SU-DHL-6 (cell line): ENCODE measurements at regions not wholly inside any gene's neighbourhood (a gene's known extent, or its start where the extent isn't known, plus 50 kb on each side); places are given as distances from the start of the nearest gene placed in this dataset.

Experiments used
- EZH2phosphoT487 ChIP-seq: fragments of 200-600 bp; sonication (generic), shearing (Covaris generic); conservative IDR thresholded peaks from 2 replicates; pipeline ENCODE4 v1.6.1; 2018; ENCODE audit warnings: mild to moderate bottlenecking, antibody characterized with exemption, low read length, moderate library complexity, mixed read lengths
- TF ChIP-seq, protein P1 (sequence below): fragments of 200-600 bp; sonication (generic); IDR thresholded peaks from one replicate; pipeline ENCODE4 v1.5.1; 2017; ENCODE audit warnings: antibody characterized with exemption, mild to moderate bottlenecking, low read length, moderate library complexity; ENCODE audit not compliant: insufficient read depth, poor library complexity, severe bottlenecking

DNA sequence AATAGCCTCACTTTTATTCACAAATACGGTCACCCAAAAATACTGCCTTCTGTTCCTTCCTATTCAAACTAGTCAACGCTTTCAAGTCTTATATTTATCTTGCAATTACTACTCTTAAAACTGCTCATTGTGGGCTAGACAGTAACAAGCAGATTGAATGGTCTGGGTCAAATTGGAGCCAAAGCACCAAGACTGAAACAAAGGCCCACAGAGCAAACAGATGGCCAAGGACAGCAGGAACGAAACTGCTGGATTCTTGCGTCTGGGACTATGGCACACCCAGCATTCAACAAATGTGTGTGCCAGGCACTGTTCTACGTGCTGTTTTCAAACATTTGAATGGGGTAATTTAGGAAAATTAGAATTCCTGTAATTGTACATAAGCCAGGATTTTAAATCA, 250.1 kb upstream of the PSMD7 start:
- TF ChIP-seq, protein P1, sequence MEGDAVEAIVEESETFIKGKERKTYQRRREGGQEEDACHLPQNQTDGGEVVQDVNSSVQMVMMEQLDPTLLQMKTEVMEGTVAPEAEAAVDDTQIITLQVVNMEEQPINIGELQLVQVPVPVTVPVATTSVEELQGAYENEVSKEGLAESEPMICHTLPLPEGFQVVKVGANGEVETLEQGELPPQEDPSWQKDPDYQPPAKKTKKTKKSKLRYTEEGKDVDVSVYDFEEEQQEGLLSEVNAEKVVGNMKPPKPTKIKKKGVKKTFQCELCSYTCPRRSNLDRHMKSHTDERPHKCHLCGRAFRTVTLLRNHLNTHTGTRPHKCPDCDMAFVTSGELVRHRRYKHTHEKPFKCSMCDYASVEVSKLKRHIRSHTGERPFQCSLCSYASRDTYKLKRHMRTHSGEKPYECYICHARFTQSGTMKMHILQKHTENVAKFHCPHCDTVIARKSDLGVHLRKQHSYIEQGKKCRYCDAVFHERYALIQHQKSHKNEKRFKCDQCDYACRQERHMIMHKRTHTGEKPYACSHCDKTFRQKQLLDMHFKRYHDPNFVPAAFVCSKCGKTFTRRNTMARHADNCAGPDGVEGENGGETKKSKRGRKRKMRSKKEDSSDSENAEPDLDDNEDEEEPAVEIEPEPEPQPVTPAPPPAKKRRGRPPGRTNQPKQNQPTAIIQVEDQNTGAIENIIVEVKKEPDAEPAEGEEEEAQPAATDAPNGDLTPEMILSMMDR, result no peak
- TF ChIP-seq EZH2phosphoT487, result no peak
